GM13977 (cell line): ENCODE measurements at regions not wholly inside any gene's neighbourhood (a gene's known extent, or its start where the extent isn't known, plus 50 kb on each side); places are given as distances from the start of the nearest gene placed in this dataset.

Source experiments
- DNase-seq: peaks from one replicate; pipeline ENCODE4 v3.0.0; 2012; ENCODE audit warnings: low spot score
- CTCF ChIP-seq: IDR thresholded peaks from 2 replicates; pipeline ENCODE4 v1.5.1; 2012; ENCODE audit warnings: mild to moderate bottlenecking, control low read depth; ENCODE audit not compliant: insufficient read depth; ENCODE audit errors: extremely low read depth, missing control alignments
- in situ Hi-C: fragments of 300-500 bp; cut with MboI; formaldehyde crosslinking; loops from one replicate; pipeline ENCODE4 v1.12.0; 2022; ENCODE audit warnings: low sequenced_read_pairs, low pct_unique_long_range_greater_than_20kb, mixed read lengths, inconsistent platforms; ENCODE audit not compliant: unreplicated experiment

- TF ChIP-seq CTCF: no peak
- in situ Hi-C loops: no loop called here
- DNase-seq: peak; percentile 4
Measured at GRCh38 chr3:181358562-181358961, 353.2 kb upstream of the SOX2 start.

- in situ Hi-C loops: no loop called here
- TF ChIP-seq CTCF: no peak
- DNase-seq: no peak
Measured at GRCh38 chr3:181358060-181358459, 353.7 kb upstream of the SOX2 start.

GRCh38 chr3:181354140-181354539 is 357.6 kb upstream of the SOX2 start:
- in situ Hi-C loops: no loop called here
- TF ChIP-seq CTCF: no peak
- DNase-seq: no peak

GRCh38 chr3:181344331-181344730 is 354.8 kb upstream of the DNAJC19 start:
- no peak for TF ChIP-seq CTCF
- no peak for DNase-seq
- in situ Hi-C loops: no loop called here

- in situ Hi-C loops: no loop called here
- no peak for TF ChIP-seq CTCF
Measured at GRCh38 chr3:181336597-181336996, 347.1 kb upstream of the DNAJC19 start.

GRCh38 chr3:181333394-181333793 is 343.9 kb upstream of the DNAJC19 start:
- DNase-seq: no peak
- in situ Hi-C loops: no loop called here

More at GRCh38 chr3:181336597-181336996, 347.1 kb upstream of the DNAJC19 start:
- DNase-seq: no peak

More at GRCh38 chr3:181333394-181333793, 343.9 kb upstream of the DNAJC19 start:
- no peak for TF ChIP-seq CTCF
